SU-DHL-6 (cell line): ENCODE measurements at regions not wholly inside any gene's neighbourhood (a gene's known extent, or its start where the extent isn't known, plus 50 kb on each side); places are given as distances from the start of the nearest gene placed in this dataset.

Experiments used
- EZH2phosphoT487 ChIP-seq: fragments of 200-600 bp; sonication (generic), shearing (Covaris generic); conservative IDR thresholded peaks from 2 replicates; pipeline ENCODE4 v1.6.1; 2018; ENCODE audit warnings: mild to moderate bottlenecking, antibody characterized with exemption, low read length, moderate library complexity, mixed read lengths
- TF ChIP-seq, protein P1 (sequence below): fragments of 200-600 bp; sonication (generic); IDR thresholded peaks from one replicate; pipeline ENCODE4 v1.5.1; 2017; ENCODE audit warnings: antibody characterized with exemption, mild to moderate bottlenecking, low read length, moderate library complexity; ENCODE audit not compliant: insufficient read depth, poor library complexity, severe bottlenecking

DNA sequence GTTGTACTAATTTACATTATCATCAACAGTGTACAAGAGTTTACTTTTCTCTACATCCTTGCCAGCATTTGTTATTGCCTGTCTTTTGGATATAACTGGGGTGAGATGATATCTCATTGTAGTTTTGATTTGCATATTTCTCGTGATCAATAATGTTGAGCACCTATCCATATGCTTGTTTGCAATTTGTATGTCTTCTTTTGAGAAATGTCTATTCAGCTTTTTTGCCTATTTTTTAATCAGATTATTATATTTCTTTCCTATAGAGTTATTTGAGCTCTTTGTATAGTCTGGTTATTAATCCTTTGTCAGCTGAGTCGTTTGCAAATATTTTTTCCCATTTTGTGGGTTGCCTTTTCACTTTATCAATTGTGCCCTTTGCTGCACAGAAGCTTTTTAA is 540.8 kb upstream of the SGO1 start:
- TF ChIP-seq, protein P1, sequence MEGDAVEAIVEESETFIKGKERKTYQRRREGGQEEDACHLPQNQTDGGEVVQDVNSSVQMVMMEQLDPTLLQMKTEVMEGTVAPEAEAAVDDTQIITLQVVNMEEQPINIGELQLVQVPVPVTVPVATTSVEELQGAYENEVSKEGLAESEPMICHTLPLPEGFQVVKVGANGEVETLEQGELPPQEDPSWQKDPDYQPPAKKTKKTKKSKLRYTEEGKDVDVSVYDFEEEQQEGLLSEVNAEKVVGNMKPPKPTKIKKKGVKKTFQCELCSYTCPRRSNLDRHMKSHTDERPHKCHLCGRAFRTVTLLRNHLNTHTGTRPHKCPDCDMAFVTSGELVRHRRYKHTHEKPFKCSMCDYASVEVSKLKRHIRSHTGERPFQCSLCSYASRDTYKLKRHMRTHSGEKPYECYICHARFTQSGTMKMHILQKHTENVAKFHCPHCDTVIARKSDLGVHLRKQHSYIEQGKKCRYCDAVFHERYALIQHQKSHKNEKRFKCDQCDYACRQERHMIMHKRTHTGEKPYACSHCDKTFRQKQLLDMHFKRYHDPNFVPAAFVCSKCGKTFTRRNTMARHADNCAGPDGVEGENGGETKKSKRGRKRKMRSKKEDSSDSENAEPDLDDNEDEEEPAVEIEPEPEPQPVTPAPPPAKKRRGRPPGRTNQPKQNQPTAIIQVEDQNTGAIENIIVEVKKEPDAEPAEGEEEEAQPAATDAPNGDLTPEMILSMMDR: no peak
- no peak for TF ChIP-seq EZH2phosphoT487
